ENCODE measurements at regions not wholly inside any gene's neighbourhood (a gene's known extent, or its start where the extent isn't known, plus 50 kb on each side); places are given as distances from the start of the nearest gene placed in this dataset.

- no peak overlapping the region for H2AK9ac ChIP-seq (replicated peaks; ENCODE audit: low read depth, low read length, poor library complexity)
- peak overlapping the region; percentile 73 for H3K4ac ChIP-seq (ENCODE audit: low read depth, low read length)
- no peak overlapping the region for H3K9ac ChIP-seq (ENCODE audit: low read depth, low read length)
- H4K5ac ChIP-seq (ENCODE audit: low read depth, low read length) = peak overlapping the region; percentile 1; the same call in 1 of the 2 replicates
- no peak overlapping the region for H3K56ac ChIP-seq (ENCODE audit: extremely low read depth, insufficient read depth, low read length)
- H3K4me3 ChIP-seq (ENCODE audit: insufficient read depth, low read depth, low read length) = no peak overlapping the region
- no peaks in the 10 kb centered on the region for H4K20me1 ChIP-seq (ENCODE audit: insufficient read depth, low read length)
- no TSS peak for BruUV-seq (replicated peaks)
- WGBS, 2 experiments (ENCODE audit: extremely low coverage in 2 of 2, insufficient read length in 1 of 2) = no CpG with 5 or more reads among the region's 10 CpGs
- no peak overlapping the region for H3K27ac ChIP-seq (ENCODE audit: insufficient read depth, low read length)
- ChIA-PET POLR2A (ENCODE audit: unreplicated experiment) (no interaction called here), CTCF (no interaction called here)
- H2BK20ac ChIP-seq (ENCODE audit: low read depth, low read length) = peak overlapping the region; percentile 27
- in situ Hi-C loops (cut with MboI; ENCODE audit: low sequenced_read_pairs) (no loop called here), intact Hi-C loops (cut with micrococcal nuclease) (no loop called here), dilution Hi-C loops (cut with HindIII; ENCODE audit: low sequenced_read_pairs, unreplicated experiment) (no loop called here)
- H3K4me2 ChIP-seq (ENCODE audit: low read depth, low read length) = no peak overlapping the region
- no peak overlapping the region; the same call in 2 of the 3 replicates for H2BK15ac ChIP-seq (ENCODE audit: low read depth, low read length)
- TF ChIP-seq BHLHE40 (IDR thresholded peaks at IDR 0.05; ENCODE audit: low read depth, low read length) (0 out of 2 replicates have a peak, but pooled peaks have one; percentile 3), POLR2A (IDR thresholded peaks at IDR 0.05; ENCODE audit: low read depth, low read length) (no peak), RAD21 (IDR thresholded peaks at IDR 0.05; ENCODE audit: low read length) (no peak), SMC3 (IDR thresholded peaks at IDR 0.05; ENCODE audit: low read depth, low read length) (no peak), ELK1 (IDR thresholded peaks at IDR 0.05; ENCODE audit: borderline replicate concordance, low read depth, low read length) (no peak), CEBPB (IDR thresholded peaks at IDR 0.05; ENCODE audit: low read depth, low read length) (peak; percentile 23; the same call in 1 of the 2 replicates), MXI1 (IDR thresholded peaks at IDR 0.05; ENCODE audit: borderline replicate concordance, low read depth, low read length) (no peak), CHD1 (IDR thresholded peaks at IDR 0.05; ENCODE audit: low read depth, low read length) (no peak)
- H3K18ac ChIP-seq (ENCODE audit: low read depth, low read length) = peak overlapping the region; percentile 49
- no peaks in the 10 kb centered on the region; the same call in 1 of the 2 replicates for H3K27me3 ChIP-seq (ENCODE audit: control insufficient read depth, insufficient read depth, low read length)
- H4K8ac ChIP-seq (ENCODE audit: low read depth in 2 of 2, low read length in 2 of 2) = peak overlapping the region; percentile 10 to 50; a peak in 3 of 4 replicates
- DNase-seq (peak; percentile 71), ATAC-seq (ENCODE audit: low read depth) (peak; percentile 43)
- H3K36me3 ChIP-seq (ENCODE audit: control insufficient read depth, insufficient read depth, low read length) = no peaks in the 10 kb centered on the region
- H3K9me3 ChIP-seq (ENCODE audit: control insufficient read depth, insufficient read depth, low read length) = no peaks in the 10 kb centered on the region; the same call in 1 of the 2 replicates
- no peak overlapping the region for H3K14ac ChIP-seq (replicated peaks; ENCODE audit: low read depth, low read length)
- H2AFZ ChIP-seq (replicated peaks; ENCODE audit: low read length, poor library complexity) = no peak overlapping the region
- peak overlapping the region; percentile 52 for H3K23ac ChIP-seq (ENCODE audit: low read depth, low read length)
- H3K79me1 ChIP-seq (ENCODE audit: low read depth in 1 of 2, low read length in 2 of 2) = no peaks in the 10 kb centered on the region
- peak overlapping the region; percentile 50 for H2BK120ac ChIP-seq (ENCODE audit: low read depth, low read length)
- peaks cover 15% of the 10 kb centered on the region for H3K9me1 ChIP-seq (ENCODE audit: insufficient read depth, low read length)
- peak overlapping the region; percentile 72 for H4K91ac ChIP-seq (ENCODE audit: insufficient read depth, low read depth, low read length)
- peaks cover 8% of the 10 kb centered on the region for H3K4me1 ChIP-seq (ENCODE audit: control insufficient read depth, insufficient read depth, low read length)
- H2AK5ac ChIP-seq (ENCODE audit: low read depth, low read length) = peak overlapping the region; percentile 6; the same call in 1 of the 2 replicates
- H2BK5ac ChIP-seq (ENCODE audit: low read depth, low read length, poor library complexity, severe bottlenecking) = peak overlapping the region; percentile 2
Measured at GRCh38 chr18:22279741-22280452, 110.5 kb downstream of the GATA6 start.

Measured in IMR-90 (cell line).